Testis (tissue), 2 donors: ENCODE measurements at regions not wholly inside any gene's neighbourhood (a gene's known extent, or its start where the extent isn't known, plus 50 kb on each side); places are given as distances from the start of the nearest gene placed in this dataset.

Experiments
- CTCF ChIP-seq, 3 experiments: fragments of 450-650 bp in 2 of 3; fragments of 200-600 bp in 1 of 3; sonication (generic) in 1 of 3; IDR thresholded peaks; one replicate each; pipeline ENCODE4 v1.5.1; 2016 to 2019; ENCODE audit warnings: antibody characterized with exemption in 3 of 3, mild to moderate bottlenecking in 2 of 3, moderate library complexity in 1 of 3
- POLR2A ChIP-seq: fragments of 450-650 bp; IDR thresholded peaks from one replicate; pipeline ENCODE4 v1.6.1; 2017; ENCODE audit warnings: antibody characterized with exemption, mild to moderate bottlenecking, moderate library complexity

DNA sequence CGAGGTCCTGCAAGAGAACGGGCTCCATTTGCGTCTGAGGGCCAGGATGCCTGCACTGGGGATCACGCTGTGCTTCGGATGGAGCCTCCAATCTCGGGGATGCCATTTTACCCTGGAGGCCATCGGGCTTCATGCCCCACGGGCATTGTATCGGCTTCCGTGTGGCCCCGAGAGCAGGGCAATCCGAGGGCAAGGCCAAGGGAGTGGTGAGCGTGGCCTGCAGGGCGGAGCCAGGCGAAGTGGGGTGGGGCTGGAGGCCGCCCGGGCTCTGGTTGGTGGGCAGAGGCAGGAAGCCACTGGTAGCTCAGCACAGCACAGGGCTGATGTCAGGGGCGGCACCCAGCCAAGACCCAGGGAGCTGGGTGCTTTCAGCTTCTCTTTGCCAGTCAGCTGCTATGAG lies 57.5 kb upstream of the BHLHE23 start:
- TF ChIP-seq CTCF (IDR thresholded peaks at IDR 0.05) (no peak), POLR2A (no peak)
